B cell (primary cell): ENCODE measurements at regions not wholly inside any gene's neighbourhood (a gene's known extent, or its start where the extent isn't known, plus 50 kb on each side); places are given as distances from the start of the nearest gene placed in this dataset.

Experiments used
- ATAC-seq: fragments of 200-7000 bp; cut with Tn5 transposase; one replicate; pipeline ENCODE4 v1.10.0; 2021; ENCODE audit warnings: low read depth, mild to moderate bottlenecking, moderate number of reproducible peaks, moderate library complexity
- CTCF ChIA-PET: fragments of 350-600 bp; sonication (Branson Sonifier 250); formaldehyde crosslinking; loops from one replicate; lab custom pipeline; 2021; ENCODE audit warnings: antibody characterized with exemption, inconsistent platforms; lab: Charles Lee
- POLR2A ChIA-PET: fragments of 350-600 bp; sonication (Branson Sonifier 250); formaldehyde crosslinking; loops from one replicate; lab custom pipeline; 2021; ENCODE audit warnings: antibody characterized with exemption; lab: Charles Lee
- DNase-seq: peaks from one replicate; pipeline ENCODE4 v3.0.0; 2013
- H2AFZ ChIP-seq: 2 replicates; pipeline ENCODE4 v1.6.1; 2012; ENCODE audit warnings: mild to moderate bottlenecking, low read depth, low read length; ENCODE audit not compliant: insufficient read depth, poor library complexity, severe bottlenecking
- H3K27ac ChIP-seq, 2 donors: 1 replicate in 1 of 2; 2 replicates in 1 of 2; pipeline ENCODE4 v1.5.1; 2012 to 2013; ENCODE audit warnings: low read length in 2 of 2, mild to moderate bottlenecking in 2 of 2, moderate library complexity in 1 of 2
- H3K27me3 ChIP-seq, 4 experiments: fragments of 200-600 bp in 1 of 4; sonication (generic) in 1 of 4; replicated peaks in 1 of 4; 1 replicate in 2 of 4; 2 replicates in 2 of 4; pipeline versions ENCODE4 v1.6.1 to v1.7.0; 2013 to 2016; ENCODE audit warnings: low read length in 3 of 4, mild to moderate bottlenecking in 2 of 4, mixed read lengths in 1 of 4, moderate library complexity in 1 of 4; ENCODE audit not compliant: insufficient read depth in 4 of 4, control insufficient read depth in 3 of 4; ENCODE audit errors: control extremely low read depth in 1 of 4
- H3K36me3 ChIP-seq, 2 experiments: replicated peaks in 1 of 2; 1 replicate in 1 of 2; 2 replicates in 1 of 2; pipeline versions ENCODE4 v1.6.1 to v1.7.1; 2013; ENCODE audit warnings: low read length in 1 of 2; ENCODE audit not compliant: insufficient read depth in 2 of 2, control insufficient read depth in 1 of 2; ENCODE audit errors: control extremely low read depth in 1 of 2, extremely low read depth in 1 of 2
- H3K4me1 ChIP-seq, 2 donors: fragments of 200-600 bp in 1 of 2; sonication (generic) in 1 of 2; 1 replicate in 1 of 2; 2 replicates in 1 of 2; pipeline versions ENCODE4 v1.5.1 to v1.6.1; 2013 to 2017; ENCODE audit warnings: low read length in 2 of 2; ENCODE audit not compliant: control insufficient read depth in 2 of 2, insufficient read depth in 2 of 2
- H3K4me2 ChIP-seq: replicated peaks from 2 replicates; pipeline ENCODE3; 2012; ENCODE audit warnings: mild to moderate bottlenecking, low read depth, low read length; ENCODE audit not compliant: poor library complexity, severe bottlenecking
- H3K4me3 ChIP-seq, 5 experiments: fragments of 200-600 bp in 1 of 5; sonication (generic) in 1 of 5; 1 replicate in 3 of 5; 2 replicates in 2 of 5; pipeline versions ENCODE4 v1.5.1 to v1.7.0; 2011 to 2016; ENCODE audit warnings: low read length in 4 of 5, mild to moderate bottlenecking in 4 of 5, low read depth in 2 of 5, control low read depth in 1 of 5, moderate library complexity in 1 of 5; ENCODE audit not compliant: insufficient read depth in 1 of 5; ENCODE audit errors: control extremely low read depth in 1 of 5, extremely low read depth in 1 of 5
- H3K79me2 ChIP-seq: fragments of 200-600 bp; sonication (generic); one replicate; pipeline ENCODE4 v1.6.0; 2016; ENCODE audit warnings: low read length; ENCODE audit not compliant: control insufficient read depth, insufficient read depth
- H3K9ac ChIP-seq: fragments of 200-600 bp; sonication (generic); 2 replicates; pipeline ENCODE4 v1.6.1; 2017; ENCODE audit warnings: mild to moderate bottlenecking, low read length, moderate library complexity
- H3K9me3 ChIP-seq, 3 donors: one replicate each; pipeline versions ENCODE4 v1.6.1 to v1.7.1; 2013; ENCODE audit warnings: low read length in 2 of 3; ENCODE audit not compliant: control insufficient read depth in 2 of 3, insufficient read depth in 1 of 3; ENCODE audit errors: control extremely low read depth in 1 of 3
- H4K20me1 ChIP-seq: 2 replicates; pipeline ENCODE4 v1.6.0; 2012; ENCODE audit warnings: mild to moderate bottlenecking, low read length; ENCODE audit not compliant: insufficient read depth, control insufficient read depth, poor library complexity, severe bottlenecking
- H3K27ac Mint-ChIP-seq: one replicate; pipeline ENCODE4 v1.8.0; 2021; ENCODE audit warnings: mixed read lengths
- H3K27me3 Mint-ChIP-seq: one replicate; pipeline ENCODE4 v1.8.0; 2021; ENCODE audit warnings: mixed read lengths
- H3K4me1 Mint-ChIP-seq: one replicate; pipeline ENCODE4 v1.8.0; 2021; ENCODE audit warnings: mixed read lengths
- H3K4me3 Mint-ChIP-seq: one replicate; pipeline ENCODE4 v1.8.0; 2021; ENCODE audit warnings: mixed read lengths
- H3K9me3 Mint-ChIP-seq: one replicate; pipeline ENCODE4 v1.8.0; 2022; ENCODE audit warnings: mixed read lengths; ENCODE audit not compliant: insufficient read depth
- EZH2 ChIP-seq: IDR thresholded peaks from 2 replicates; pipeline ENCODE4 v1.6.1; 2012; ENCODE audit warnings: borderline replicate concordance, low read depth, mild to moderate bottlenecking, moderate library complexity, low read length; ENCODE audit not compliant: insufficient read depth, poor library complexity, severe bottlenecking
- whole genome bisulfite sequencing: methylation state at CpG from one replicate; pipeline ENCODE4 v1.1.5; 2013; ENCODE audit warnings: missing lambda C conversion rate; ENCODE audit not compliant: insufficient coverage; 5-methylcytosine and 5-hydroxymethylcytosine counted together
- intact Hi-C: fragments of 100-400 bp; cut with micrococcal nuclease; formaldehyde crosslinking; loops from one replicate; pipeline ENCODE4 v1.10.0; 2022
- TF ChIP-seq, protein P1 (sequence below): fragments of 200-600 bp; IDR thresholded peaks from one replicate; pipeline ENCODE4 v1.8.0; 2022; ENCODE audit warnings: antibody characterized with exemption, mild to moderate bottlenecking

DNA sequence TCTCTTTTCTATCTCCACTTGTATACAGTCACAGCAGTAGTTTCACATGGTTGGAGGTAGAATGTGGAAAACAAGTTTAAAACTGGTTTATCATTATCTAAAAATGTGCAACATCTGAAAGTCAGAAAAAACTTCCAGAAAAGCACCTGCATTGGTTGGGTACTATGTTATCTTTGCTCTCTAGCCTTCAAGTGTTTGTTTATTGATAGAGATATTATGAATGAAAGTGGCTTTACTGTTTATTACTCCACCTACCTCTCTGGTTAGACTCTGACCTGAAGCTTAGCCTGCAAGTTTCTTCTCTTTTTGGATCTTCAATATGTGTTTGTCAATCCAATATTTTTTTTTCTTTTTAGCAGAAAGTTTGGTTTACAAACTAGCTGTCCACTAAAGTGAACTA lies 2161.4 kb upstream of the RAG2 start:
- Histone ChIP-seq H3K9me3 (peaks cover 0 to 7% (median 0%) of the 10 kb centered on the region in 3 donors), H3K9ac (no peak overlapping the region), H3K4me2 (no peak overlapping the region), H3K4me1 (no peaks in the 10 kb centered on the region), H4K20me1 (no peaks in the 10 kb centered on the region), H3K79me2 (no peaks in the 10 kb centered on the region), H3K27ac (no peak overlapping the region), H3K36me3 (no peaks in the 10 kb centered on the region), H2AFZ (no peak overlapping the region), H3K27me3 (no peaks in the 10 kb centered on the region), H3K4me3 (no peak overlapping the region)
- TF ChIP-seq, protein P1, sequence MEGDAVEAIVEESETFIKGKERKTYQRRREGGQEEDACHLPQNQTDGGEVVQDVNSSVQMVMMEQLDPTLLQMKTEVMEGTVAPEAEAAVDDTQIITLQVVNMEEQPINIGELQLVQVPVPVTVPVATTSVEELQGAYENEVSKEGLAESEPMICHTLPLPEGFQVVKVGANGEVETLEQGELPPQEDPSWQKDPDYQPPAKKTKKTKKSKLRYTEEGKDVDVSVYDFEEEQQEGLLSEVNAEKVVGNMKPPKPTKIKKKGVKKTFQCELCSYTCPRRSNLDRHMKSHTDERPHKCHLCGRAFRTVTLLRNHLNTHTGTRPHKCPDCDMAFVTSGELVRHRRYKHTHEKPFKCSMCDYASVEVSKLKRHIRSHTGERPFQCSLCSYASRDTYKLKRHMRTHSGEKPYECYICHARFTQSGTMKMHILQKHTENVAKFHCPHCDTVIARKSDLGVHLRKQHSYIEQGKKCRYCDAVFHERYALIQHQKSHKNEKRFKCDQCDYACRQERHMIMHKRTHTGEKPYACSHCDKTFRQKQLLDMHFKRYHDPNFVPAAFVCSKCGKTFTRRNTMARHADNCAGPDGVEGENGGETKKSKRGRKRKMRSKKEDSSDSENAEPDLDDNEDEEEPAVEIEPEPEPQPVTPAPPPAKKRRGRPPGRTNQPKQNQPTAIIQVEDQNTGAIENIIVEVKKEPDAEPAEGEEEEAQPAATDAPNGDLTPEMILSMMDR: no peak
- TF ChIP-seq EZH2: no peak
- Mint-ChIP-seq H3K4me1 (no peaks in the 10 kb centered on the region), H3K27me3 (no peaks in the 10 kb centered on the region), H3K4me3 (no peak overlapping the region), H3K27ac (no peak overlapping the region), H3K9me3 (peaks cover 4% of the 10 kb centered on the region)
- DNase-seq (no peak), ATAC-seq (no peak)
- intact Hi-C loops: no loop called here
- POLR2A ChIA-PET: no interaction called here
- CTCF ChIA-PET: no interaction called here

DNA sequence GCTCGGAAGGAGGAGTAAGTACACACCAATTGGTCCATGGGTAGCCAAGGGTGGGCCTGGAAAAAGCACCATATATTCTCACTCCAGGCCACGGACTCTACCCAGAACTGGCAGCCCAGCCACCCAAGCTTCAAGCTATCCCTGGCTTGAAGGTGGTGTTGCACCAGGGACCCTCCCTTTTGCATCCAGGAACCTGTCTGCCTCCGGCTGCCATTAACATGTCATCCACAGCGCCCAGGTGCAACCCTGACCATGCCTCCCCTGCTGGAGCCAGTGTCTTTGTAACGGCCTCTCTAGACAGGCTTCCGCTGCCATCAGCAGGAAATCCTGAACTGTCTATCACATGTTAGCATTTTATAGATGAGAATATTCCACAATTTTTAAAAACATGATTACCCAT lies 2158.5 kb upstream of the RAG2 start:
- no peaks in the 10 kb centered on the region for H3K79me2 ChIP-seq
- no peak overlapping the region for H3K4me3 Mint-ChIP-seq
- H4K20me1 ChIP-seq: no peaks in the 10 kb centered on the region
- H3K9ac ChIP-seq: no peak overlapping the region
- ChIA-PET CTCF (no interaction called here), POLR2A (no interaction called here)
- no peaks in the 10 kb centered on the region for H3K27me3 ChIP-seq
- peaks cover 0 to 7% (median 1%) of the 10 kb centered on the region in 3 donors for H3K9me3 ChIP-seq
- ATAC-seq (no peak), DNase-seq (no peak)
- no peak overlapping the region for H3K27ac ChIP-seq
- H3K4me1 ChIP-seq: no peaks in the 10 kb centered on the region
- TF ChIP-seq, protein P1: no peak
- TF ChIP-seq EZH2: no peak
- no peak overlapping the region for H3K4me2 ChIP-seq
- no peak overlapping the region for H3K4me3 ChIP-seq
- H3K9me3 Mint-ChIP-seq: no peaks in the 10 kb centered on the region
- no peak overlapping the region for H2AFZ ChIP-seq
- intact Hi-C loops: no loop called here
- WGBS: 85% methylated on average over 4 of the region's 6 CpGs
- H3K4me1 Mint-ChIP-seq: no peaks in the 10 kb centered on the region
- no peaks in the 10 kb centered on the region for H3K36me3 ChIP-seq
- no peak overlapping the region for H3K27ac Mint-ChIP-seq
- no peaks in the 10 kb centered on the region for H3K27me3 Mint-ChIP-seq
